ENCODE measurements at regions not wholly inside any gene's neighbourhood (a gene's known extent, or its start where the extent isn't known, plus 50 kb on each side); places are given as distances from the start of the nearest gene placed in this dataset.

- TF ChIP-seq CTCF (IDR thresholded peaks at IDR 0.05): no peak
- no peak for TF ChIP-seq POLR2AphosphoS5 (IDR thresholded peaks at IDR 0.05)
These were observed 207.1 kb upstream of the PCDH9 start for GRCh38 chr13:67437244-67437643.
